ENCODE measurements at regions not wholly inside any gene's neighbourhood (a gene's known extent, or its start where the extent isn't known, plus 50 kb on each side); places are given as distances from the start of the nearest gene placed in this dataset.

- H3K4me1 ChIP-seq (ENCODE audit: control insufficient read depth in 5 of 5, insufficient read depth in 5 of 5, low read length in 5 of 5), result peaks cover 0 to 4% (median 0%) of the 10 kb centered on the region in 5 donors
- no peak overlapping the region for H3K4me3 ChIP-seq
- WGBS, 2 donors, result 35 to 49% methylated on average over 1 of the region's 1 CpG
- no peak for TF ChIP-seq CTCF (IDR thresholded peaks at IDR 0.05; ENCODE audit: control extremely low read depth, extremely low read depth)
- ATAC-seq (ENCODE audit: insufficient read depth, low FRiP score) (no peak), DNase-seq (no peak)
- H3K27me3 ChIP-seq (ENCODE audit: control insufficient read depth in 3 of 3, insufficient read depth in 3 of 3, low read length in 2 of 3), result no peaks in the 10 kb centered on the region
- H3K9ac ChIP-seq (ENCODE audit: insufficient read depth in 1 of 2, low read length in 2 of 2), result no peak overlapping the region
- peaks cover 0 to 1% (median 0%) of the 10 kb centered on the region in 4 donors for H3K9me3 ChIP-seq (ENCODE audit: control insufficient read depth in 4 of 4, insufficient read depth in 3 of 4, low read length in 3 of 4)
- no peaks in the 10 kb centered on the region for H3K36me3 ChIP-seq (ENCODE audit: control insufficient read depth in 4 of 4, insufficient read depth in 4 of 4, low read length in 4 of 4)
- no peak overlapping the region for H3K27ac ChIP-seq (ENCODE audit: low read depth in 1 of 2, low read length in 1 of 2)
Observed at GRCh38 chr6:40925341-40925740, 113.7 kb downstream of the UNC5CL start.

- Histone ChIP-seq H3K9ac (ENCODE audit: insufficient read depth in 1 of 2, low read length in 2 of 2) (no peak overlapping the region), H3K27ac (ENCODE audit: low read depth in 1 of 2, low read length in 1 of 2) (no peak overlapping the region), H3K4me1 (ENCODE audit: control insufficient read depth in 5 of 5, insufficient read depth in 5 of 5, low read length in 5 of 5) (peaks cover 0 to 2% (median 0%) of the 10 kb centered on the region in 5 donors), H3K9me3 (ENCODE audit: control insufficient read depth in 4 of 4, insufficient read depth in 3 of 4, low read length in 3 of 4) (peaks cover 0 to 1% (median 0%) of the 10 kb centered on the region in 4 donors), H3K4me3 (no peak overlapping the region), H3K27me3 (ENCODE audit: control insufficient read depth in 3 of 3, insufficient read depth in 3 of 3, low read length in 2 of 3) (no peaks in the 10 kb centered on the region), H3K36me3 (ENCODE audit: control insufficient read depth in 4 of 4, insufficient read depth in 4 of 4, low read length in 4 of 4) (no peaks in the 10 kb centered on the region)
- no peak for TF ChIP-seq CTCF (IDR thresholded peaks at IDR 0.05; ENCODE audit: control extremely low read depth, extremely low read depth)
- 83 to 94% methylated on average over 7 of the region's 7 CpGs for WGBS, 2 donors
- ATAC-seq (ENCODE audit: insufficient read depth, low FRiP score) (no peak), DNase-seq (no peak)
Observed at GRCh38 chr6:40924839-40925238, 114.2 kb downstream of the UNC5CL start.

GRCh38 chr6:40923880-40924279, 115.1 kb downstream of the UNC5CL start:
- Histone ChIP-seq H3K27ac (ENCODE audit: low read depth in 1 of 2, low read length in 1 of 2) (no peak overlapping the region), H3K9me3 (ENCODE audit: control insufficient read depth in 4 of 4, insufficient read depth in 3 of 4, low read length in 3 of 4) (peaks cover 0 to 1% (median 0%) of the 10 kb centered on the region in 4 donors), H3K4me1 (ENCODE audit: control insufficient read depth in 5 of 5, insufficient read depth in 5 of 5, low read length in 5 of 5) (peaks cover 0 to 2% (median 0%) of the 10 kb centered on the region in 5 donors), H3K4me3 (no peak overlapping the region), H3K36me3 (ENCODE audit: control insufficient read depth in 4 of 4, insufficient read depth in 4 of 4, low read length in 4 of 4) (no peaks in the 10 kb centered on the region), H3K27me3 (ENCODE audit: control insufficient read depth in 3 of 3, insufficient read depth in 3 of 3, low read length in 2 of 3) (no peaks in the 10 kb centered on the region), H3K9ac (ENCODE audit: insufficient read depth in 1 of 2, low read length in 2 of 2) (no peak overlapping the region)
- DNase-seq (no peak), ATAC-seq (ENCODE audit: insufficient read depth, low FRiP score) (no peak)
- 58 to 81% methylated on average over 2 of the region's 2 CpGs for WGBS, 2 donors
- TF ChIP-seq CTCF (IDR thresholded peaks at IDR 0.05; ENCODE audit: control extremely low read depth, extremely low read depth), result no peak

GRCh38 chr6:40923326-40923725, 115.7 kb downstream of the UNC5CL start:
- no peak for TF ChIP-seq CTCF (IDR thresholded peaks at IDR 0.05; ENCODE audit: control extremely low read depth, extremely low read depth)
- Histone ChIP-seq H3K9me3 (ENCODE audit: control insufficient read depth in 4 of 4, insufficient read depth in 3 of 4, low read length in 3 of 4) (peaks cover 0 to 1% (median 0%) of the 10 kb centered on the region in 4 donors), H3K27me3 (ENCODE audit: control insufficient read depth in 3 of 3, insufficient read depth in 3 of 3, low read length in 2 of 3) (no peaks in the 10 kb centered on the region), H3K4me3 (no peak overlapping the region), H3K9ac (ENCODE audit: insufficient read depth in 1 of 2, low read length in 2 of 2) (no peak overlapping the region), H3K4me1 (ENCODE audit: control insufficient read depth in 5 of 5, insufficient read depth in 5 of 5, low read length in 5 of 5) (peaks cover 0 to 2% (median 0%) of the 10 kb centered on the region in 5 donors), H3K36me3 (ENCODE audit: control insufficient read depth in 4 of 4, insufficient read depth in 4 of 4, low read length in 4 of 4) (no peaks in the 10 kb centered on the region), H3K27ac (ENCODE audit: low read depth in 1 of 2, low read length in 1 of 2) (no peak overlapping the region)
- no peak for ATAC-seq (ENCODE audit: insufficient read depth, low FRiP score)
- WGBS, 2 donors, result 89 to 91% methylated on average over 4 of the region's 4 CpGs
- DNase-seq, result no peak
